Panc1 (cell line): ENCODE measurements at regions not wholly inside any gene's neighbourhood (a gene's known extent, or its start where the extent isn't known, plus 50 kb on each side); places are given as distances from the start of the nearest gene placed in this dataset.

ENCODE experiments used
- ATAC-seq: fragments of 200-7000 bp; cut with Tn5 transposase; 2 replicates; pipeline ENCODE4 v1.9.1; 2020; ENCODE audit warnings: mild to moderate bottlenecking, moderate library complexity
- BruUV-seq: library from RNA; stranded (reverse); fragments of 400-500 nt; replicated peaks from 2 replicates; lab custom pipeline; 2021; lab: Mats Ljungman, UMichigan
- CTCF ChIA-PET: fragments of 300-600 bp; sonication (Branson Sonifier 250); formaldehyde crosslinking; loops from one replicate; lab custom pipeline; 2022; ENCODE audit warnings: antibody characterized with exemption; lab: Charles Lee
- POLR2A ChIA-PET: fragments of 300-600 bp; sonication (Branson Sonifier 250); formaldehyde crosslinking; loops from one replicate; lab custom pipeline; 2022; ENCODE audit warnings: antibody characterized with exemption; lab: Charles Lee
- DNase-seq: peaks from one replicate; pipeline ENCODE4 v3.0.0-alpha.2; 2010; ENCODE audit warnings: low read depth, low spot score
- H3K27ac ChIP-seq: 2 replicates; pipeline ENCODE4 v1.5.1; 2011; ENCODE audit warnings: mild to moderate bottlenecking, low read length, inconsistent platforms
- H3K27me3 ChIP-seq: fragments of 200-500 bp; sonication (Bioruptor generic); 2 replicates; pipeline ENCODE4 v1.6.0; 2014; ENCODE audit warnings: low read length, inconsistent platforms; ENCODE audit not compliant: control insufficient read depth, insufficient read depth
- H3K36me3 ChIP-seq: fragments of 200-500 bp; sonication (Bioruptor generic); 2 replicates; pipeline ENCODE4 v1.5.1; 2014; ENCODE audit warnings: inconsistent platforms, mild to moderate bottlenecking, low read length, moderate library complexity; ENCODE audit not compliant: control insufficient read depth, insufficient read depth
- H3K4me1 ChIP-seq: 2 replicates; pipeline ENCODE4 v1.5.1; 2011; ENCODE audit warnings: inconsistent platforms, mild to moderate bottlenecking, low read length, moderate library complexity; ENCODE audit not compliant: control insufficient read depth, insufficient read depth
- H3K4me3 ChIP-seq, 2 experiments: 2 replicates each; pipeline ENCODE4 v1.5.1; 2011 to 2012; ENCODE audit warnings: low read depth in 2 of 2, low read length in 2 of 2, mild to moderate bottlenecking in 2 of 2, inconsistent platforms in 1 of 2, moderate library complexity in 1 of 2
- H3K9me3 ChIP-seq: fragments of 200-500 bp; sonication (Bioruptor generic); 2 replicates; pipeline ENCODE4 v1.5.1; 2014; ENCODE audit warnings: low read depth, mild to moderate bottlenecking, inconsistent platforms, low read length, moderate library complexity; ENCODE audit not compliant: control insufficient read depth, insufficient read depth
- POLR2AphosphoS5 ChIP-seq: IDR thresholded peaks from 2 replicates; pipeline ENCODE4 v1.6.1; 2012; ENCODE audit warnings: mild to moderate bottlenecking, low read depth, low read length, moderate library complexity
- SIN3A ChIP-seq: IDR thresholded peaks from 2 replicates; pipeline ENCODE4 v1.6.1; 2012; ENCODE audit warnings: low read depth, mild to moderate bottlenecking, low read length, moderate library complexity, borderline replicate concordance; ENCODE audit not compliant: insufficient read depth
- TCF7L2 ChIP-seq: IDR thresholded peaks from 2 replicates; pipeline ENCODE4 v1.6.1; 2011; ENCODE audit warnings: mild to moderate bottlenecking, low read depth, low read length, inconsistent platforms
- in situ Hi-C: cut with HindIII; loops from 2 replicates; pipeline ENCODE4 v1.10.0; 2016; ENCODE audit warnings: low sequenced_read_pairs, low pct_unique_long_range_greater_than_20kb
- intact Hi-C: fragments of 100-400 bp; cut with micrococcal nuclease; formaldehyde crosslinking; loops from one replicate; pipeline ENCODE4 v1.10.0; 2022; ENCODE audit not compliant: unreplicated experiment
- TF ChIP-seq, protein P1 (sequence below): fragments of 450-650 bp; IDR thresholded peaks from 2 replicates; pipeline ENCODE4 v1.5.1; 2017; ENCODE audit warnings: mild to moderate bottlenecking
- TF ChIP-seq, protein P2 (sequence below), 2 experiments: IDR thresholded peaks; 2 replicates each; pipeline ENCODE4 v1.6.1; 2011 to 2012; ENCODE audit warnings: low read depth in 2 of 2, control low read depth in 1 of 2, low read length in 1 of 2, mild to moderate bottlenecking in 1 of 2, moderate library complexity in 1 of 2; ENCODE audit not compliant: insufficient read depth in 1 of 2

DNA sequence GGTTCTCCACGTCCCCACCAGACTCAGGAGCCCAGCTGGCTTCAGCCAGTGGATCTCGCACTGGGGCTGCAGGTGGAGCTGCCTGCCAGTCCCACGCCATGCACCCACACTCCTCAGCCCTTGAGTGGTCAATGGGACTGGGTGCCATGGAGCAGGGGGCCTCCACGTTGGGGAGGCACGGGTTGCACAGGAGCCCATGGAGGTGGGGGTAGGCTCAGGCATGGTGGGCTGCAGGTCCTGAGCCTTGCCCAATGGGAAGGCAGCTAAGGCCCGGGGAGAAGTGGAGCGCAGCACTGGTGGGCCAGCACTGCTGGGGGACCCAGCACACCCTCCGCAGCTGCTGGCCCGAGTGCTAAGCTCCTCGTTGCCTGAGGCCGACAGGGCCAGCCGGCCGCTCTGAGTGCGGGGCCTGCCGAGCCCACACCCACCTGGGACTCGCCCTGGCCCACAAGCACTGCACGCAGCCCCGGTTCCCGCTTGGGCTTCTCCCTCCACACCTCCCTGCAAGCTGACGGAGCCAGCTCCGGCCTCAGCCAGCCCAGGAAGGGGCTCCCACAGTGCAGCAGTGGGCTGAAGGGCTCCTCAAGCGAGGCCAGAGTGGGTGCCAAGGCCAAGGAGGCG lies 258.5 kb upstream of the PDGFD start:
- TF ChIP-seq POLR2AphosphoS5 (no peak), TCF7L2 (no peak), SIN3A (no peak)
- TF ChIP-seq, protein P1, sequence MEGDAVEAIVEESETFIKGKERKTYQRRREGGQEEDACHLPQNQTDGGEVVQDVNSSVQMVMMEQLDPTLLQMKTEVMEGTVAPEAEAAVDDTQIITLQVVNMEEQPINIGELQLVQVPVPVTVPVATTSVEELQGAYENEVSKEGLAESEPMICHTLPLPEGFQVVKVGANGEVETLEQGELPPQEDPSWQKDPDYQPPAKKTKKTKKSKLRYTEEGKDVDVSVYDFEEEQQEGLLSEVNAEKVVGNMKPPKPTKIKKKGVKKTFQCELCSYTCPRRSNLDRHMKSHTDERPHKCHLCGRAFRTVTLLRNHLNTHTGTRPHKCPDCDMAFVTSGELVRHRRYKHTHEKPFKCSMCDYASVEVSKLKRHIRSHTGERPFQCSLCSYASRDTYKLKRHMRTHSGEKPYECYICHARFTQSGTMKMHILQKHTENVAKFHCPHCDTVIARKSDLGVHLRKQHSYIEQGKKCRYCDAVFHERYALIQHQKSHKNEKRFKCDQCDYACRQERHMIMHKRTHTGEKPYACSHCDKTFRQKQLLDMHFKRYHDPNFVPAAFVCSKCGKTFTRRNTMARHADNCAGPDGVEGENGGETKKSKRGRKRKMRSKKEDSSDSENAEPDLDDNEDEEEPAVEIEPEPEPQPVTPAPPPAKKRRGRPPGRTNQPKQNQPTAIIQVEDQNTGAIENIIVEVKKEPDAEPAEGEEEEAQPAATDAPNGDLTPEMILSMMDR, result no peak
- TF ChIP-seq, protein P2, sequence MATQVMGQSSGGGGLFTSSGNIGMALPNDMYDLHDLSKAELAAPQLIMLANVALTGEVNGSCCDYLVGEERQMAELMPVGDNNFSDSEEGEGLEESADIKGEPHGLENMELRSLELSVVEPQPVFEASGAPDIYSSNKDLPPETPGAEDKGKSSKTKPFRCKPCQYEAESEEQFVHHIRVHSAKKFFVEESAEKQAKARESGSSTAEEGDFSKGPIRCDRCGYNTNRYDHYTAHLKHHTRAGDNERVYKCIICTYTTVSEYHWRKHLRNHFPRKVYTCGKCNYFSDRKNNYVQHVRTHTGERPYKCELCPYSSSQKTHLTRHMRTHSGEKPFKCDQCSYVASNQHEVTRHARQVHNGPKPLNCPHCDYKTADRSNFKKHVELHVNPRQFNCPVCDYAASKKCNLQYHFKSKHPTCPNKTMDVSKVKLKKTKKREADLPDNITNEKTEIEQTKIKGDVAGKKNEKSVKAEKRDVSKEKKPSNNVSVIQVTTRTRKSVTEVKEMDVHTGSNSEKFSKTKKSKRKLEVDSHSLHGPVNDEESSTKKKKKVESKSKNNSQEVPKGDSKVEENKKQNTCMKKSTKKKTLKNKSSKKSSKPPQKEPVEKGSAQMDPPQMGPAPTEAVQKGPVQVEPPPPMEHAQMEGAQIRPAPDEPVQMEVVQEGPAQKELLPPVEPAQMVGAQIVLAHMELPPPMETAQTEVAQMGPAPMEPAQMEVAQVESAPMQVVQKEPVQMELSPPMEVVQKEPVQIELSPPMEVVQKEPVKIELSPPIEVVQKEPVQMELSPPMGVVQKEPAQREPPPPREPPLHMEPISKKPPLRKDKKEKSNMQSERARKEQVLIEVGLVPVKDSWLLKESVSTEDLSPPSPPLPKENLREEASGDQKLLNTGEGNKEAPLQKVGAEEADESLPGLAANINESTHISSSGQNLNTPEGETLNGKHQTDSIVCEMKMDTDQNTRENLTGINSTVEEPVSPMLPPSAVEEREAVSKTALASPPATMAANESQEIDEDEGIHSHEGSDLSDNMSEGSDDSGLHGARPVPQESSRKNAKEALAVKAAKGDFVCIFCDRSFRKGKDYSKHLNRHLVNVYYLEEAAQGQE (IDR thresholded peaks at IDR 0.05; ENCODE audit: insufficient read depth in 1 of 2, low read depth in 2 of 2, low read length in 1 of 2), result no peak
- no peaks in the 10 kb centered on the region for H3K9me3 ChIP-seq
- no peaks in the 10 kb centered on the region for H3K4me1 ChIP-seq
- H3K4me3 ChIP-seq, result no peak overlapping the region
- in situ Hi-C loops, result no loop called here
- POLR2A ChIA-PET, result no interaction called here
- CTCF ChIA-PET, result no interaction called here
- DNase-seq, result no peak
- no peak for ATAC-seq
- no TSS peak for BruUV-seq
- H3K27ac ChIP-seq, result no peak overlapping the region
- no peaks in the 10 kb centered on the region for H3K27me3 ChIP-seq
- no peaks in the 10 kb centered on the region for H3K36me3 ChIP-seq
- intact Hi-C loops, result no loop called here

DNA sequence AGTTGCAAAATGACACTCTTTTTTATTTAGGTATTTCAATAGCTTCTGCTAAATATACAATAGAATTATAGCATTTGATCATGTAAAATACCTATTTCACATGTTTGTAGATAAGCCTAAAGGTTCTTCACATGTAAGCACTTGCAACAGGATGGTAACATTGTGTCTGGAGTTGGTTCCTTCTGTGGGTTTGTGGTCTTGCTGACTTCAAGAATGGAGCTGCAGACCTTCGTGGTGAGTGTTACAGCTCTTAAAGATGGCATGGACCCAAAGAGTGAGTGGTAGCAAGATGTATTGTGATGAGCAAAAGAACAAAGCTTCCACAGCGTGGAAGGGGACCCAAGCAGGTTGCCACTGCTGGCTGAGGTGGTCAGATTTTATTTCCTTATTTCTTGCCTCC lies 246.4 kb upstream of the PDGFD start:
- TF ChIP-seq POLR2AphosphoS5, result no peak
- TF ChIP-seq, protein P1, result no peak
- TF ChIP-seq, protein P2 (IDR thresholded peaks at IDR 0.05; ENCODE audit: insufficient read depth in 1 of 2, low read depth in 2 of 2, low read length in 1 of 2), result no peak
- TF ChIP-seq SIN3A, result no peak
- no peak for TF ChIP-seq TCF7L2
- CTCF ChIA-PET, result no interaction called here

More for the DNA sequence above, 246.4 kb upstream of the PDGFD start:
- in situ Hi-C loops, result no loop called here
- Histone ChIP-seq H3K27me3 (no peaks in the 10 kb centered on the region), H3K36me3 (no peaks in the 10 kb centered on the region), H3K27ac (no peak overlapping the region), H3K4me3 (no peak overlapping the region), H3K9me3 (peaks cover 4% of the 10 kb centered on the region; the same call in 1 of the 2 replicates), H3K4me1 (no peaks in the 10 kb centered on the region)
- POLR2A ChIA-PET, result no interaction called here
- intact Hi-C loops, result no loop called here
- ATAC-seq (no peak), DNase-seq (no peak)
- BruUV-seq, result no TSS peak
